GM18498 (cell line): ENCODE measurements at regions not wholly inside any gene's neighbourhood (a gene's known extent, or its start where the extent isn't known, plus 50 kb on each side); places are given as distances from the start of the nearest gene placed in this dataset.

ENCODE experiments used
- ATAC-seq: cut with Tn5 transposase; IDR thresholded peaks from one replicate; pipeline ENCODE4 v1.9.1; 2021; ENCODE audit warnings: mild to moderate bottlenecking, moderate library complexity; ENCODE audit not compliant: unreplicated experiment

DNA sequence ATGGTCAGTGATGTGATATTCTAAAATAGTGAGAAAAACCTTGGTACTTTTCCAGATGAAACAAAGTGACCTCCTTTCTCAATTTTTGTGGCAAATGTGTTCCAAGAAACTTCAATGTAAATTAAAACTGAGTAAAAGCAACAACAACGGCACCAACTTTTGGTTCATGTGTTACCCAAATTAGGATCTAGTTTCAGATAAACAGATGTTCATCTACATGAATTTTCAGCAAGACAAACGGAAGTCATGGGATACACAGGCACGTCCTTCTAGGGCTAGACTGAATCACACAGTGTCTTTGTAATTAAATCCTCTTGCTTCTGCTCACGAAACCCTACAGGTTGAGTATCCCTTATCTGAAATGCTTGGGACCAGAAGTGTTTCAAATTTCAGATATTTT, 915.2 kb downstream of the TFAP2A start:
- ATAC-seq = no peak

DNA sequence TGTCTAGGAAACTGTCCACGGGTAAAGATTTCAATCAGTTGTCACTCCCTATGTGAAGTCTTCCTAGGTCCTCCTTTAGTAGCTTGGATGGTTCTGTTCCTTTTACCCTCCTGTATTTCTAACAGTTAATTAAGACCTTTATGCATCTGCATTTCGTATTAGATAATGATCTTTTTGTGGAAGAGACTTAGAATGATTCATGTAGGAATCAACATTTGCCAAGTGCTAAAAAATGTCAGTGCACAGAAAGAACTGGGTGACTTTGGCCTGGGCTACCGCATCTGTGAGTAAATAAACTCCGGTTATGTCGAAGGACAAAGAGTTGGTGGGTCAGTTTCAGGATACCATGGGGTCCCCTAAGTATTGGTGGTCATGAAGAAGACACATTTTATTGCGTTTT, 918.0 kb downstream of the TFAP2A start:
- ATAC-seq = no peak

DNA sequence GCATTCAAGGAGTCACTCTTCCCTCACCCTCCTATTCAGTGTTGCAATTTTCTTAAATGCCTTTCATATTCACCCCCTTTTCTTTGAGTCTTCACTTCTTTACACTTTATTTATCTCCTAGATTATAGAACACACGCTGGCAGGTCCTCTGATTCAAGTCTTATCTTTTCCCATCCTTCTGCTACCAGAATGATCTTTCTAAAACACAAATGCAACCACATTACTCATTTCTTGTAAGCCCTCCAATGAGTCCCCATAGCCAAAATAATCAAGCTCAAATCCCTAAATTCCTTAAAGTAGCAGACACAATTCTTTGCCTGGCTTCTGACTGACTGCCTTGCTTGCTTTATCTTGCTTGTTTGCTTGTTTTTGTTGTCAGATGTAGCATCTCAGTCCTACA, 920.0 kb downstream of the TFAP2A start:
- no peak for ATAC-seq

DNA sequence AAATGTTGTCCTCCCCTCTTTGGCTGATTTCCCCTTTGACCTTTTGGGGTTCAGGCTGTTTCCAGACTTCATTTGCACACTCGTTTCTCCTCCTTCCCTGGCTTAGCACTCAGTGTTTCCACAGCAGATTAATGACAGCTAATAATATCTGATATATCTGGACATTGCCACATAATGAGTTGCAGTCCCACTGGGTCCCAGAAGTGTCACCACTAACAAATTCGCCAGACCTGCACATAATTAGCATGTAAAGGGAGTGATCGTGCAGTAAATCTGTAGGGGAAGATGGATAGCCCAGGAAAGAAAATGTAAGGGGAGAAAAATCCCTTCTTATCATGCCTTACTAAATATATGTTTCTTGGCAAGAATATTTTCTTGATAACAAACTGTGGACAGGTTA, 922.1 kb downstream of the TFAP2A start:
- no peak for ATAC-seq

DNA sequence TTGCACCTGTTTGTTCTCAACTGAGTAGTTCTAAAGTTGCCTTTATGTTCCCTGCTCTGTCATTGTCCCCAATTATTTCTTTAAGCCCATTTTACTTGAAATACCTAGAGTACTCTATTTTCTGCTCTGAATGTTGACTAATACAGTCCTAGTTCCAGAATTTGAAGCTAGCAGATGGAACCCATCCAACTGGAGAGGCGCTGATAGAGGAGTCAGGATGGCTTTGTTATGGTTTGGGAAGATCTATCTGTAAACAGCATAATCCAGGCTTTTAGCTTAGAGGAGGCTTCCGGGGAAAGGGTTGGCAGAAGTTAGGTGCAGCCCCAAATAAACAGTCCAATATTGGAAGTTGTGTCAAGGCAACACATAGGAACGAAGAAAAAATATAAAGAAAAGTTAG, 927.7 kb downstream of the TFAP2A start:
- no peak for ATAC-seq

DNA sequence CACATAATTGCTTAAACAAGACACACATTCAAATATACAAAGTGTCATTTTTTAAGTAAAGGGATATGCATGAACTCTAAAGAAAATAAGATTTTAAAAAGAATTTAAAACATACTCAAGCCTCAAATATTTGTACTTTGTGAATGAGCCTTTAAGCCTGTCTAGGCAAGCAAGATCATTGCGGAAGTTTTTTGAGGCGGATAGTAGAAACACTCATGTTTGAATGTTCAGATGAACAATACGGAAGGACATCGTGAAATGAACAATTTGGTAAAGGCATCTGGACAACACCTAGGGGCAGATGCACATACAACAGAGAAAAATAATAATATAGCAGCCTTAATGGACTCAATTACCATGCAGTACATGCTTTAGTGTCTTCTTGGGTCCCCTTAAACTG, 928.9 kb downstream of the TFAP2A start:
- ATAC-seq = no peak

DNA sequence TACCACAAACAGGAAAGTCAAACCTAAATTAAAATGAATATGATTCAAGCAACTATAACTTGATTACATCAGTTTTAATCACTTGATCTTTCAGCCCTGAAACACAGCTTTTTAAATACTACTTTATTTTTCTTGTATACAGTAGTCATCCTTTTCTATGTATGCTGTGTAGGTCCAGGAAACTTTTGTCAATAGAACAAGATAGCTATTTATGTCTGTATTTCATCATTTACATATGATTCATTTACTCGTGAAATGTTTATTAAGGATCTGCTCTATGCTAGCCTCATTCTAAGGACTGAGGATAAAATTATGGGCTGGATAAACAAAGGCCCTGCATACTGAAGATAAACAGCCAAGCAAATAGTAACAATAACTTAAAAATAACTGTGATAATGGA, 930.2 kb downstream of the TFAP2A start:
- ATAC-seq = no peak

DNA sequence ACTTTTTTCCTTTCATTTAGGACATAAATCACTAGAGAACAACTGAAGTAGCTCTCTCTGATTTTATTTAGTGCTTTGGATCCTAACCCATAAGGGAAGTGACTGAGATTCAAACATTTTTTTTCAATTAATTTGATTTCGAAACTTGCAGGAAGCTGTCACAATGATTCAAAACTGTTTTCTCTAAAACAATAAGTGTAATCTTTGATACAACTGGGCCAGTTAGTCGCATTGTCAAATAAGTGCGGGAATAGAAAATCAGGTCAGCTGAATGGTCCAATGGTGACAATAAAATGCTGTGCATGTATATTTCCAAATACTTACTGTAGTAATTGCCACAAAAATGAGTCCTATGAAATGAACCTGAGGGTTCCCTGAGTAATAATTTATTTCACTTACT, 930.8 kb downstream of the TFAP2A start:
- no peak for ATAC-seq

DNA sequence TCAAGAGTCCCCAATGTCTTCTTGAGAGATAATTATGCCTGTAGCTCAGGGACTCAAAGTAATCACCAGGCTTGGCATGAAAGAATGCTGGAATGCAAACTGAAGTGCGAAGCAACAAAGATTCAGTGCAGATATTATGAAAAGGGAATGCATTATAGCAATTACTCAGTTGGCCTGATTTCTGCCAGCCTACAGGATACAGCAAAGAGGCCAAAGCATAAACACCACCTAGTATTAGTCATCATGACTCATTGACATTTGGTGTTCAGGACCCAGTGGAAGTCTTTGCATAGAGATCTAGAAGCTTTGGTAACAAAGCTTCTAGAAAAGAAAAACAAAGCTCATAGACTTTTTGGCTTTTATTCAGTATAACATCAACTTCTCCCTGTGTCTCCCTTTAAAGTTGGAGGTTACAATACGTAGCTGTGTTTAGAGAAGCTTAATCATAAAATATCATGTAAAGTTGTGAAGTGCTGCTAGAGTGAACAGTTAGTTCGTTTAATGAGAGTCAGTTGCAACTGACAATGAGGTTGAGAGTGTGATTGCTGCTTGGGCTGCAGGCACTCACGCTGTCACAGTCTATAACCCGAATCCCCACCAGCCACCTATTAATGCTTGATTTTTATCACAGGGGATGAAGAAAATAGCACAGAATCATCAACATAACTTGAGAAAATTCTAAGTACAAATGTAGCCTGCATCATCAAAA, 932.7 kb downstream of the TFAP2A start:
- no peak for ATAC-seq

DNA sequence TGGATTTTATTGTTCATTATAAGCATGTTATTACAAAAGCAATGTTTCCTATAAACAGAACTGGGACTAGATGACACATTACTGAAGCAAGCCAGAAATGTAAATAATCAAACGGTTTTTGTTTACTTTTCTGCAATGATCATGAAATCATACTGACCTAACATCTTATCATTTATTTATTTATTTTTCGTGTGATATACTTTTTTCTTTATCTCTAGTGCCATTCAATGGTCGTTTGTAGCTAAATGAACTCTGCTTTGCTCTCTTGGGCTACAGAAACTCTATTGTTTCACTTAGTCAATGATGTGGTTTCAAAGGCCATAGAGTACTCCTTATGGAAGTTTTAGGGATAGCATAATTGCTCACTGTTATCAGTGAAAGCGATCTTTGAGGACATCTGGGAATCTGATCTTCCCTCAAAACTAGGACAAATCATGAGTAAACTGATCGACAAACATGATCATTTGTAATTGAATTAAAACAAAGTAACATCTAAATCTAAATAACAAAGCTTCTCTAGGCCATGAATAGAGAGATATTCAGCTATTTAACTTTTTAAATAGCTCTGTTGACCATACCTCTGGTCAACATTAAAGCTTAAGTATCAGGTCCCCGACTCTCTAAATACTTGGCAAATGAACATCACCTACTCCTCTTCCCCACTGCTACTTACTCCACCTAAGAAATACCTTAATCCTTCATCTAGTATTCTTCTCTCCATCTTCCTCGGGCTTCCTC, 933.4 kb downstream of the TFAP2A start:
- no peak for ATAC-seq

DNA sequence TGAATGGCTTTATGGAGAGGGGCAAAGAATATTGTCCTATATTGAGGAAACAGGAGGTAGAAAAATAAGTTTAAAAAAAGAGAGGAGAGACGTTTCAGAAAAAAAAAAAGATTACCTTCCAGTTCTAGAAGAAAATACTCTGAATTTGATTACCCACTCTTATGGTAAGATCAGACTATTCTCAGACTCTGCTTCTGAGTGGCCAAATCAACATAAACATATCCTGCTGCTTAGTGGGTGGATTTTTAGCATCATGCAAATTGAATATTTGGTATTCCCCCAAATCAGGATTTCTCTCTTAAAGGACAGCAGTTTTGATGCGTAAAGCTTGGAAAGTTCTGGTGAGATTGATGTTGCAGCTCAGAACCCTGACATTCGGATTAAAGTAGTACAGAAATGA, 946.6 kb downstream of the TFAP2A start:
- ATAC-seq = no peak

DNA sequence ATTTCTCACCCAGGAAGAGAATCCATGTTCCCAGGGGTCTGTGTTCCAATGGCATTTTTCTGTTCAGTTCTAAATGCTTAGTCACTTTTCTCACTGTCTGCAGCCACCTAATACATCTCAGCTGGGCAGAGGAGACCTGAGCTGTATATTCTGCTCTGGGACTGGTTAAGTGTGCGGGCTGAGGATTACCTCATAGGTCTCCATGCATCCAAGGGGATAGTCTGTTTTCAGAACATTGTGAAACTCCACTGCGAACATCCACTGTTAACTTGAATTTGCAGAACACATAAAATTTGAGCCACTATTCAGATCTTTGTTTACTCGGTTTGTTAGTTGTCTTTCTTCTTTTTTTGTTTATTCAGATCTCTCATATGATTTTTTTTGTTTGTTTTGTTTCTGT, 947.1 kb downstream of the TFAP2A start:
- ATAC-seq = no peak

DNA sequence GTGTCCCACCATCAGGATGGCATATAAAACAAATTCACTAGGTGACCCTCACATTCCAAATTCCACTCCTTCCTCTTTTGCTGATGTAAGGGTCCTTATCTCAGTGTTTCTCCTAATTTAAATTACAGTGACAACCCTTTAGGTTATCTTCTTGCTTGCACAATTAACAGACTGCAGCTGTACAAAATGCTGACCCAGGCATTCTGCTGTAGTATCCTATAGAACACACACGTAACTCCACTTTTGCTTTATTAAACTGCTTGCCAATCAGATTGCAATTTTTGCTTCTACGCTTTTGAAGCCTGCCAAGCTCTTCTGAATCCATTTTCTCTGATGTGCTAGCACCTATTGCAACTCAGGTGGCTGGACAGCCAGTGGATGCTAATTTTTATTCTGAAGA, 950.3 kb downstream of the TFAP2A start:
- no peak for ATAC-seq

DNA sequence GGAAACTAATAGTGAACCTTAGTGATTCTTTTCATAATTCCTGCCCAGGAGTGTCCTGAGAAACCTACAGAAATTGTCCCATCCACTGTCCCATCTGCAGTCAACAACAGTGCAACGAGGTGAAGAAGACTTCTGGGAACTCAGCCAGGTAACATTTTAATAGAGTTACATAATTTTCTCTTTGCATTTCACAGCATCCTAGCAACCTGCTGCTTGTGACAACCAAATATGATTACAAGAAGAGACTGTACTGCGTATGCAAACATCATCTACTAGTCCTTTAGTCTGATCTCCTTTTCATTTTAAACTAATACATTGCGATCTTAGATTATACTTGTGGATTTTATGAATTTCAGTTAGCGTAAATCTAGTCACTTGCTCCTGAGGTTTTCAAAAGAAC, 951.6 kb downstream of the TFAP2A start:
- ATAC-seq = no peak

DNA sequence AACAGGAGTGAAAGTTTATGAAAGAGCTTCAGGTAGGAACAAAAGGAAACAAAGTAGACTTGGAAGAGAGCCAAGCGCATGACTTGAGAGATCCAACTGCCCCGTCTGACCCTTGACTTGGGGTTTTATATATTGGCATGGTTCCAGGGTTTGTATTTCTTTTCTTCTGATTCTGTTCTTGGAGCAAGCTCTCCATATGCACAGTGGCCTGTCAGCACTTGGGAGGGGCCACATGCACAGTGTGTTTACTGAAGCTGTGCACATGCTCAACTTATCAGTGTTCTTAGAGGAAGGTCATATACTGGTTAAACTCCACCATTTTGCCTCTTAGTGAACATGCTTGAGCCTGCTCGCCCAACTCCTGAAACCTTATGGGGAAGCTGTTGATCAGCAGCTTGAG, 953.7 kb downstream of the TFAP2A start:
- ATAC-seq = no peak

DNA sequence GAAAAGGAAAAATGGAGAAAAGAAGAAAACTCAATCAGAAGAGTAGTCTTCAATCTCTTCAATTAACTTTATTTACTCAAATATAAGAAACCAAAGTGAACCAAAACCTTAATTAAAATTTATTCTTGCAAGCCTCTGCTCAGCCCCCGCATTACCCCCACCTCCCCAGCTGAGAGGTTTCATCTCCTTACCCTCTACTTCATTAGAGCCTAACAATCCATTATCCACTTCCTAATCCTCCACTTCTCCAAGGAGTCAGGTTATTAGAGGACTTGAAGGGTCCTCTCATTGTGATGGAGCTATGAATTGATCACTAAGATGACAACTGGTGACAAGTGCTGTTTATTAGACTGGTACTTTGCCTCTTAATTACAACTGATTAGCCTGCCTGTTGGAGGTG, 956.5 kb downstream of the TFAP2A start:
- no peak for ATAC-seq

DNA sequence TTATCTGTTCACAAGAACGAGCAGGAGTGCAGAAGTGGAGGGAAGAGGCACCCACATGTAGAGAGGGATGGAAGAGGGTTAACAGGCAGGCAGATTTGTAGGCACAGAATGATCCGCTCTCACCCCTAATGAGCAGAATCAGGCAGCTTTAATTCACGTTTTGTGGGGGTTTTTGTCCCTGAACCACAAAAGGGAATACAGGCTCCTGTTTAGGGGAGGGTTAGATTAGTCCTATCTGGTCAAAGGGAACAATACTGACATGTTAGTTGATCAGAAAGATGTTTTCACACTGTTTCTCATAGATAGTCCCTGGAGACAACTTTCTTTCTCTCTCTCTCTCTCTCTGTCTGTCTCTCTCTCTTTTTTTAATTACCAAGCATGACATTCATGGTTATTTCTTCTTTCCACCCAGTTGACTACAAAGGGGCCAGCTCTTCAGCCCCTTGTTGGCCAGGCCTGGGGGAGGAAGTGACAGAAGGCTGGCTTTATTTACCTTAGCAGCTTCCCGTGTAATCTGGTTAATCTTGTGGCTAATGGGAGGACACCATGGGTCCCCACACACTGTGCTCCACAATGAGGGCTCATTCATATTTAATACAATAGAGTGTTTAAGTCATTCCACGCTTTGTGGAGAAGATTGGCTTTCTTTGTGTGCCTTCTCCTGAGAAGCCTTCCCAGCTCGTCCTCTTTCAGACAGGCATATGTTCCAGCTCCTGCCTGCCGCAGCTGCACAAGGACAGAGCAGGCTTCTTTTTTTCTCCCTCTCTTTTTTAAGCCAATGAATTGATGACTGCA, 958.8 kb downstream of the TFAP2A start:
- no peak for ATAC-seq

DNA sequence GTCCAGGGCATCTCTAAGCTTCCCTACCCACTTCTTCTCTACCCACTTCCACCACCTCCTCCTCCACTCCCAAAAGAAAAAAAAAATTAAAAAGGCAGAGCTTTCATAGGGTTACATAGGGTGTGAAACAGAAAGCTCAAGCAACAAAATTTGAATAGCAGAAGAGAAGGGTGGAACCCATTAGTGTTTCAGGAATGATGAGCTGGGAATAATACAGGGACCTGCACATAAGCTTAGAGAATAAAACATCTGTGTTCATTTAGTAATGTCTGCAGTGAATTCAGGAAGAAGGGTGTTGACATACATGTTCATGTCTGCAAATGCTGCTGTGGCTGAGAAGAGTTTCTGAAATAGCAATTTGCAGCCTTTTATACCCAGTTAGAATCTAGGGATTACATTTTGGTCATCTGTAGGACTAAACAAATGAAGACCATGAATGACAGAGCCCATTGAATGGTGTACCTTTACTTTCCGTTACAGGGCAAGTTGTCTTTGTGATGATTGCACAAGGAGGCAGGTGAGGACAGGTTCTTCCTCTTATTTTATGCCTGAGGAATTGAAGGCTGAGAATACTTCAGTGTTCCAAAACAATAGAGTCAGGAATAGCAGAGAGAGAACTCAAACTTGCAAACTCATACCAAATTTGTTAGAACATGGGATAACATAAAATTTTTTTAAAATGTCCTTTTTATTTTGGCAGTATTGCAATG, 975.1 kb downstream of the TFAP2A start:
- ATAC-seq = no peak

DNA sequence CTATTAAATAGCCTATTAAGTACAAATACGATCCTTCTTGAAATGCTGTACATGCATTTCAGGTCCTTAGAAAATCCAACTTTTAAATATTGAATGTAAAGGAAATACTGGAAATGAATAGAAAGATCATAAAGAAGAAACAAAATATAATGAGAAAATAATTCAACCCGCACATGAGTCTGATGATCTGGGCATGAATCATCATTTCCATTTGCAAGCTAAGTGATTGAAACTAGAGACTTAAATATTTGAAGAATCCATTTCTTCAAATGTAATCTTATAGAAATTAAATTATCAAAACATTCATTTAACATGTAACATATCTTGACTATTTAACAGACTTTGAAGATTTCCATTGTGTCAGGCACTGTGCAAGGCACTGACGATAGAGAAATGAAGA, 977.0 kb downstream of the TFAP2A start:
- ATAC-seq = no peak

DNA sequence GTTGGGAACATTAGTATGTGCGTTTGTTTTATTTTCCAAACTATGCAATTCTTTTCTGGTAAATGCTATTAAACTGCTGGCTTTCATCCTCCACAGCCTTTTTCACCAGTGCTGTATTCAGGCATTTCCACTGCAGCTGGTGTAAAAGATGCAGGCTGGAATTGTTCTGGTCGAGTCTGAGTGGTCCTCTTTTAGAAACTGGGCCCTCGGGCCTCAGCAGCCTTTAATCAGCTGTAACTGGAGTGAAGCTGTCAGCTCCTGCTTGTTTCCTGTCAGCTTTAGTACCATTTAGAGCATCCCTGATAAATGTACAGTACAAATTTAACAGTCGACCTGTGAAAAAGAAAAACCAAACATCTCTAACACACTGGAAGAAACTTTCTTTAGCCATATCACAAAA, 979.6 kb downstream of the TFAP2A start:
- ATAC-seq = no peak

DNA sequence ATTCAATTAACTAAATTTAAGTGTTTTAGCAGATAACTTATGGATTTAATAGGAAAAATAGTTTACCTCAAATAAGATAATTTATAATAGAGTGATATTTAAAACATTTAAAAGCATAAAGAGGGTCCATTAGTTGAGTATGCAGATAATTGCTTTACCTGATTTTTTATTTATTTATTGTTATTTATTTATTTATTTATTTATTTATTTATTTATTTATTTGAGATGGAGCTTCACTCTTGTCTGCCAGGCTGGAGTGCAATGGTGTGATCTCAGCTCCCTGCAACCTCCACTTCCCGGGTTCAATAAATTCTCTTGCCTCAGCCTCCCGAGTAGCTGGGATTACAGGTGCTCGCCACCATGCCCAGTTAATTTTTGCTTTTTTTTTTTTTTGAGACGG, 982.9 kb downstream of the TFAP2A start:
- ATAC-seq = no peak
